Colonic mucosa (tissue), 4 donors: ENCODE measurements at regions not wholly inside any gene's neighbourhood (a gene's known extent, or its start where the extent isn't known, plus 50 kb on each side); places are given as distances from the start of the nearest gene placed in this dataset.

ENCODE experiments used
- DNase-seq: peaks from one replicate; pipeline ENCODE4 v3.0.0-alpha.2; 2020
- H3K27ac ChIP-seq: fragments of 200-600 bp; one replicate; pipeline ENCODE4 v1.8.0; 2021
- H3K27me3 ChIP-seq: fragments of 200-600 bp; one replicate; pipeline ENCODE4 v1.8.0; 2021
- H3K36me3 ChIP-seq: fragments of 200-600 bp; one replicate; pipeline ENCODE4 v1.8.0; 2021
- H3K4me1 ChIP-seq: fragments of 200-600 bp; one replicate; pipeline ENCODE4 v1.8.0; 2021; ENCODE audit warnings: mild to moderate bottlenecking
- H3K4me3 ChIP-seq: fragments of 200-600 bp; one replicate; pipeline ENCODE4 v1.8.0; 2021
- H3K9ac ChIP-seq, 2 donors: one replicate each; pipeline ENCODE4 v1.7.0; 2013; ENCODE audit warnings: control low read depth in 2 of 2, low read depth in 2 of 2, low read length in 2 of 2
- H3K9me3 ChIP-seq: fragments of 200-600 bp; one replicate; pipeline ENCODE4 v1.8.0; 2021
- CTCF ChIP-seq: fragments of 200-600 bp; IDR thresholded peaks from one replicate; pipeline ENCODE4 v1.8.0; 2022; ENCODE audit warnings: antibody characterized with exemption, mild to moderate bottlenecking
- intact Hi-C: fragments of 100-400 bp; cut with DNase I; formaldehyde crosslinking; loops from one replicate; pipeline ENCODE4 v1.14.1; 2022
- donor health status: healthy.
- donor health status: DM: no; HTN: no; CAD: no.
- donor health status: DM: no; HTN: no; CAD: no.

DNA sequence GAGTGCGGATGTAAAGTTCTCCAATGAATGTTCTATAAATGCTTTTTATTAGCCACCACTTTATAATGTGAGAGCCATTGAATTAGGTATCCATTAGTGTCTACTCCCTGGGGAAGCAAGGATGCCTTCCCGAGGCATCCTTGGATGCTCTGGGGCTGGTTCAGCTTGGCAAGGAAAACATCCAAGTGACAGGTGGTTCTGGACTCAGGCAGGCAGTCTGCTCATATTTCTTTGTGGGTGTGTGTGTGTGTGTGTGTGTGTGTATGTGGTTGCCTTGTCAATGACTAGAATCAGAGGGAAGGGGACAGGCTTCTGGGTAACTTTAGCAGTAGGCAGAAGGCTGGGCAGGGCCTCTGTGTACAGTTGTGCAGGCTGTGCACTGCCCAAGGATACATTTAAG lies 149.2 kb downstream of the TSN start:
- no peak for DNase-seq
- Histone ChIP-seq H3K4me3 (no peak overlapping the region), H3K27me3 (no peaks in the 10 kb centered on the region), H3K9ac (no peak overlapping the region), H3K9me3 (no peaks in the 10 kb centered on the region), H3K4me1 (no peaks in the 10 kb centered on the region), H3K36me3 (no peaks in the 10 kb centered on the region), H3K27ac (no peak overlapping the region)
- TF ChIP-seq CTCF = no peak
- intact Hi-C loops = no loop called here

- H3K27me3 ChIP-seq = no peaks in the 10 kb centered on the region
- H3K9me3 ChIP-seq = no peaks in the 10 kb centered on the region
- no peak overlapping the region for H3K4me3 ChIP-seq
- no peak for DNase-seq
- TF ChIP-seq CTCF = no peak
- H3K27ac ChIP-seq = no peak overlapping the region
- intact Hi-C loops = no loop called here
- no peaks in the 10 kb centered on the region for H3K36me3 ChIP-seq
- H3K4me1 ChIP-seq = no peaks in the 10 kb centered on the region
- no peak overlapping the region for H3K9ac ChIP-seq
Measured at GRCh38 chr2:121905201-121905600, 149.8 kb downstream of the TSN start.

GRCh38 chr2:121906170-121906569 lies 150.7 kb downstream of the TSN start:
- H3K4me3 ChIP-seq = no peak overlapping the region
- H3K9me3 ChIP-seq = no peaks in the 10 kb centered on the region
- H3K36me3 ChIP-seq = no peaks in the 10 kb centered on the region
- H3K27ac ChIP-seq = no peak overlapping the region
- no peak for DNase-seq
- intact Hi-C loops = no loop called here
- no peak overlapping the region for H3K9ac ChIP-seq
- TF ChIP-seq CTCF = no peak
- H3K4me1 ChIP-seq = no peaks in the 10 kb centered on the region
- no peaks in the 10 kb centered on the region for H3K27me3 ChIP-seq

DNA sequence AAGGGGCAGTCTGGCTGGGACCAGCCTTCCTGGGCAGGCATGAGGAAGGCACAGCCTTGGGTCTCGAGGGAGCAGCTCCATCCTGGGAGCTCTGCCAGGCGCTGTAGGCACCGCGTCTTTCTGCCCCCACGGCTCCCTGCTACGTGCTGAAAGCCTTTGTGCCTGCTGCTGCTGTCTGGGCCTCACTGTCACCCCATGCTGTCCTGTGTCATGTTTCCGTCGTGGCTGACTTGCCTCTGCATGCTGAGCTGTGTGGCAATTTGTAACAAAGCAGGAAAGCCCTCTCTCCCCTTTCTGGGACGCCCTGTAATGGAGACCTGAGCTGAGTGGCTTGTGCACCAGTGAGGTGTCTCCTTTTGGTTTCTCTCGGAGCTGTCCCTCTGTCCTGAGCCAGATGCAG lies 152.5 kb downstream of the TSN start:
- H3K4me3 ChIP-seq = no peak overlapping the region
- intact Hi-C loops = no loop called here
- H3K36me3 ChIP-seq = no peaks in the 10 kb centered on the region
- no peaks in the 10 kb centered on the region for H3K4me1 ChIP-seq
- H3K27ac ChIP-seq = no peak overlapping the region
- H3K9me3 ChIP-seq = no peaks in the 10 kb centered on the region
- no peak for TF ChIP-seq CTCF
- no peak overlapping the region for H3K9ac ChIP-seq
- DNase-seq = no peak
- no peaks in the 10 kb centered on the region for H3K27me3 ChIP-seq

- Histone ChIP-seq H3K27me3 (no peaks in the 10 kb centered on the region), H3K27ac (no peak overlapping the region), H3K4me1 (no peaks in the 10 kb centered on the region), H3K9ac (no peak overlapping the region), H3K4me3 (no peak overlapping the region), H3K36me3 (no peaks in the 10 kb centered on the region), H3K9me3 (no peaks in the 10 kb centered on the region)
- DNase-seq = no peak
- TF ChIP-seq CTCF = no peak
- intact Hi-C loops = no loop called here
Measured at GRCh38 chr2:121910139-121910538, 154.7 kb downstream of the TSN start.

DNA sequence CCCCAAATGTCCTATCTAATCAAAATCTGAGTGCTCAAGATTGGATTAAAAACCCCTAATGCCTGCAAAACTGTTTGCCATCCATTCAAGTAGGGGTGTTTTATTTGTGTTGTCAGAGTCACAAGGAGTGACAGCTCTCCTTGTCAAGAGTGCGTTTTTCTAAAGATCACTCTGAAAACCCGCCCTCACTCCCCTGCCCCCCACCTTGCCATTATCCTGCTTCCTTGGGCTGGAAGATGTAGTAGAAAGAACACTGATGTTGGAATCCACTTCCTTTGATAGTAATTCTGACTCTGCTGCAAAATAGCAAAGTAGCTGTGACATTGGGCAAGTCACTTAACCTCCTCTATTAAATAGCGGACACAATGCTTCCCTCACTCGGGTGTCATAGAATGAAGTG lies 155.6 kb downstream of the TSN start:
- Histone ChIP-seq H3K36me3 (no peaks in the 10 kb centered on the region), H3K27me3 (no peaks in the 10 kb centered on the region), H3K4me3 (no peak overlapping the region), H3K27ac (no peak overlapping the region), H3K9ac (no peak overlapping the region), H3K9me3 (no peaks in the 10 kb centered on the region), H3K4me1 (no peaks in the 10 kb centered on the region)
- intact Hi-C loops = no loop called here
- DNase-seq = no peak
- no peak for TF ChIP-seq CTCF
